Iris pigment epithelial cell (primary cell): ENCODE measurements at regions not wholly inside any gene's neighbourhood (a gene's known extent, or its start where the extent isn't known, plus 50 kb on each side); places are given as distances from the start of the nearest gene placed in this dataset.
A peak's percentile ranks its signal among the peaks of the same experiment; 100 is the strongest.

Experiments
- DNase-seq: peaks from one replicate; pipeline ENCODE4 v3.0.0-alpha.2; 2011; ENCODE audit warnings: low read depth

- DNase-seq = no peak
Observed at GRCh38 chr6:114430534-114431124, 87.8 kb upstream of the HS3ST5 start.

- no peak for DNase-seq
Observed at GRCh38 chr6:114428341-114428740, 85.5 kb upstream of the HS3ST5 start.

GRCh38 chr6:114421199-114421598 is 78.4 kb upstream of the HS3ST5 start:
- DNase-seq = no peak

GRCh38 chr6:114419175-114419574 is 76.4 kb upstream of the HS3ST5 start:
- peak; percentile 0 for DNase-seq

GRCh38 chr6:114418304-114418972 is 75.6 kb upstream of the HS3ST5 start:
- DNase-seq = no peak

GRCh38 chr6:114407426-114408035 is 64.7 kb upstream of the HS3ST5 start:
- DNase-seq = no peak

GRCh38 chr6:114404339-114404955 is 61.6 kb upstream of the HS3ST5 start:
- DNase-seq = no peak

GRCh38 chr6:114403858-114404257 is 61.0 kb upstream of the HS3ST5 start:
- no peak for DNase-seq

- DNase-seq = no peak
Observed at GRCh38 chr6:114398481-114398880, 55.7 kb upstream of the HS3ST5 start.
